ENCODE measurements at regions not wholly inside any gene's neighbourhood (a gene's known extent, or its start where the extent isn't known, plus 50 kb on each side); places are given as distances from the start of the nearest gene placed in this dataset.

DNA sequence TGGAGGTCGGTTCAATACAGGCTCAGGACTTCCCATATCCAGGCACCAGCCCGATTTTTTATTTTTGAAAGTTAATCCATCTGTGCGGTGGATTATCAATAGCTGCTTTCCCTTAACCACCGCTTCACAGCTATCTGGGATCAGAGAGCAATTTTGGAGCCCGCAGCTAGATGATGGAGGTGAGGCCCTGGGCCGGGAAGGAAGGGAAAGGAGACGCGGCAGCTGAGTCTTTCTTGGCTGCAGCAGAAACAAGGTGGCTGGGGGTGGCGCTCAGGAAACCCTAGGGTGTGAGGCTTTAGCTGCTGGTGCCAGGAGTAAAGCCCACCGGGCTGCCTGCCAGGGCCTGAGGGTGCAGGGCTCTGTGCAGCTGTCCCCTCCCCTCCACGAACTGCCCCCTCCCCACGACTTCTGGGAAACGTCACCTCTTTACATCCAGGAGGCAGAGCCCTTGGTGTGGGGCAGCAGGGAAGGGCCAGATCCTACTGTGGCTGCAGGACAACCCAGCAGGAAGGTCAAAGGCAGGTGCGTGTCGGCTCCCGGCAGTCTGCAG lies 307.0 kb downstream of the ZNF536 start:
- H4K91ac ChIP-seq (replicated peaks; ENCODE audit: insufficient read length, low read length), result no peak overlapping the region
- no peak overlapping the region for H3K9ac ChIP-seq (replicated peaks in 1 of 4; ENCODE audit: extremely low read depth in 1 of 4, low read depth in 3 of 4, low read length in 3 of 4)
- no peak for DNase-seq (ENCODE audit: low read depth in 1 of 2, low spot score in 2 of 2)
- no peak overlapping the region for H2BK5ac ChIP-seq (ENCODE audit: low read depth, low read length)
- H2BK20ac ChIP-seq (ENCODE audit: low read length), result no peak overlapping the region
- no peak overlapping the region for H2AK5ac ChIP-seq (ENCODE audit: low read depth, low read length)
- no peaks in the 10 kb centered on the region for H3K23me2 ChIP-seq (ENCODE audit: low read depth, low read length)
- H3K27ac ChIP-seq (ENCODE audit: low read depth, low read length), result no peak overlapping the region
- no peaks in the 10 kb centered on the region for H3K4me1 ChIP-seq (replicated peaks in 1 of 4; ENCODE audit: control insufficient read depth in 3 of 4, insufficient read depth in 4 of 4, low read length in 3 of 4)
- POLR2A ChIA-PET (ENCODE audit: partially characterized antibody), result no interaction called here
- no peak overlapping the region for H3K23ac ChIP-seq (ENCODE audit: insufficient read length)
- H3K27me3 ChIP-seq (replicated peaks in 1 of 4; ENCODE audit: control insufficient read depth in 3 of 4, extremely low read depth in 1 of 4, insufficient read depth in 3 of 4, low read length in 3 of 4), result no peaks in the 10 kb centered on the region
- no peak overlapping the region; a peak in 1 of 8 replicates for H3K4me3 ChIP-seq (ENCODE audit: extremely low read depth in 1 of 4, insufficient read depth in 2 of 4, low read depth in 3 of 4, low read length in 4 of 4)
- H3K56ac ChIP-seq (replicated peaks; ENCODE audit: insufficient read length, low read depth, low read length), result no peak overlapping the region
- no peaks in the 10 kb centered on the region for H4K20me1 ChIP-seq (replicated peaks in 1 of 2; ENCODE audit: control insufficient read depth in 1 of 2, insufficient read depth in 2 of 2, low read length in 2 of 2)
- H3K79me2 ChIP-seq (ENCODE audit: control insufficient read depth in 1 of 2, insufficient read depth in 2 of 2, low read length in 2 of 2), result no peaks in the 10 kb centered on the region
- no peak overlapping the region for H2BK12ac ChIP-seq (ENCODE audit: low read depth, low read length)
- no peaks in the 10 kb centered on the region for H3K9me3 ChIP-seq (ENCODE audit: insufficient read depth in 2 of 2, low read depth in 1 of 2, low read length in 1 of 2)
- H3K14ac ChIP-seq (ENCODE audit: insufficient read length), result no peak overlapping the region
- no peak overlapping the region for H3K4ac ChIP-seq (replicated peaks; ENCODE audit: insufficient read length, low read depth, low read length)
- no peak overlapping the region for H4K8ac ChIP-seq (ENCODE audit: extremely low read depth, insufficient read depth, low read length)
- H2BK15ac ChIP-seq (ENCODE audit: low read length), result no peak overlapping the region
- no peak for FAIRE-seq
- WGBS, 2 experiments (ENCODE audit: extremely low coverage in 1 of 2, insufficient coverage in 1 of 2, insufficient read length in 1 of 2, insufficient replicate concordance in 2 of 2, low coverage in 1 of 2, low lambda C conversion rate in 2 of 2, missing lambda C conversion rate in 1 of 2), result 92% methylated on average over 14 of the region's 16 CpGs; no CpG with 5 or more reads in 1 of the 2 experiments
- TF ChIP-seq TCF12 (IDR thresholded peaks at IDR 0.05; ENCODE audit: low read depth, low read length), result no peak
- no peak for TF ChIP-seq POLR2A (IDR thresholded peaks at IDR 0.05; ENCODE audit: control extremely low read depth in 1 of 2, low read depth in 2 of 2, low read length in 2 of 2)
- no peak for TF ChIP-seq RBBP5 (IDR thresholded peaks at IDR 0.05; ENCODE audit: borderline replicate concordance, low read depth, low read length)
- TF ChIP-seq BRCA1 (IDR thresholded peaks at IDR 0.05; ENCODE audit: low read depth, low read length), result no peak
- TF ChIP-seq TAF7 (optimal IDR thresholded peaks at IDR 0.05; ENCODE audit: borderline replicate concordance, low read depth, low read length), result no peak
- TF ChIP-seq SAP30 (IDR thresholded peaks at IDR 0.05; ENCODE audit: insufficient read depth, insufficient replicate concordance, low read length), result no peak
- TF ChIP-seq PHF8 (conservative IDR thresholded peaks at IDR 0.05; ENCODE audit: low read depth, low read length), result no peak
- no peak overlapping the region for H3K4me2 ChIP-seq (ENCODE audit: insufficient read depth in 1 of 2, low read depth in 2 of 2, low read length in 2 of 2)
- no peak overlapping the region for H2BK120ac ChIP-seq (replicated peaks; ENCODE audit: low read depth, low read length)
- no peaks in the 10 kb centered on the region for H3K79me1 ChIP-seq (ENCODE audit: low read depth, low read length)
- no peaks in the 10 kb centered on the region for H3K36me3 ChIP-seq (ENCODE audit: control insufficient read depth in 2 of 4, insufficient read depth in 4 of 4, low read length in 3 of 4)
- no peak overlapping the region for H4K5ac ChIP-seq (ENCODE audit: insufficient read length, low read depth, low read length)
- CTCF ChIA-PET (ENCODE audit: partially characterized antibody), result interaction anchor here (0.7 to 3.9 kb wide), 8 partner anchors 9 to 1079 kb away, joined by 3 to 44 read pairs (median 4); no protein-coding TSS in a partner anchor
- H3K18ac ChIP-seq (ENCODE audit: extremely low read depth, low read length), result no peak overlapping the region
- no peak overlapping the region for H2AFZ ChIP-seq (ENCODE audit: low read length)
